HepG2 (cell line): ENCODE measurements at regions not wholly inside any gene's neighbourhood (a gene's known extent, or its start where the extent isn't known, plus 50 kb on each side); places are given as distances from the start of the nearest gene placed in this dataset.

Experiments
- ATAC-seq: fragments of 200-7000 bp; cut with Tn5 transposase; 3 replicates; pipeline ENCODE4 v1.9.1; 2020; ENCODE audit warnings: mild to moderate bottlenecking, moderate library complexity
- BruUV-seq: library from RNA; stranded (reverse); fragments of 400-500 nt; replicated peaks from 2 replicates; lab custom pipeline; 2021; lab: Mats Ljungman, UMichigan
- CTCF ChIA-PET: fragments of 300-600 bp; formaldehyde crosslinking; extraction: SDS; loops from one replicate; lab custom pipeline; 2021; ENCODE audit warnings: low total read pairs, inconsistent platforms, low intra/inter-chr PET ratio; lab: Yijun Ruan, JAX
- POLR2A ChIA-PET: fragments of 350-600 bp; sonication (Branson Sonifier 250); formaldehyde crosslinking; loops from one replicate; lab custom pipeline; 2020; ENCODE audit warnings: antibody characterized with exemption, inconsistent platforms; lab: Yijun Ruan, JAX
- DNase-seq: peaks from one replicate; pipeline ENCODE4 v3.0.0-alpha.2; 2015; ENCODE audit warnings: low spot score
- FAIRE-seq: peaks from 3 replicates; lab custom pipeline; 2011; peaks lifted over from hg19 to GRCh38; lab: Jason Lieb, UNC
- H2AFZ ChIP-seq: one replicate; pipeline ENCODE4 v1.6.1; 2011; ENCODE audit warnings: low read length, inconsistent platforms
- H3K27ac ChIP-seq: fragments of 300-600 bp; 3 replicates; pipeline ENCODE4 v1.8.0; 2011; ENCODE audit warnings: mixed run types, mild to moderate bottlenecking, mixed read lengths, low read length, inconsistent platforms; ENCODE audit not compliant: insufficient read depth; ENCODE audit errors: extremely low read length
- H3K27me3 ChIP-seq, 2 experiments: fragments of 200-600 bp in 1 of 2; 2 replicates in 1 of 2; 3 replicates in 1 of 2; pipeline versions ENCODE4 v1.6.0 to v1.8.0; 2011; ENCODE audit warnings: low read length in 2 of 2, mild to moderate bottlenecking in 2 of 2, moderate library complexity in 2 of 2, inconsistent platforms in 1 of 2; ENCODE audit not compliant: insufficient read depth in 2 of 2, control insufficient read depth in 1 of 2
- H3K36me3 ChIP-seq, 2 experiments: fragments of 200-600 bp in 1 of 2; replicated peaks in 1 of 2; 2 replicates in 1 of 2; 3 replicates in 1 of 2; pipeline versions ENCODE4 v1.5.1 to v1.8.0; 2011; ENCODE audit warnings: low read length in 2 of 2, inconsistent platforms in 1 of 2; ENCODE audit not compliant: insufficient read depth in 2 of 2, control insufficient read depth in 1 of 2
- H3K4me1 ChIP-seq: 2 replicates; pipeline ENCODE4 v1.5.1; 2012; ENCODE audit warnings: low read length, inconsistent platforms; ENCODE audit not compliant: insufficient read depth
- H3K4me2 ChIP-seq: 2 replicates; pipeline ENCODE4 v1.6.0; 2011; ENCODE audit warnings: low read depth, low read length, inconsistent platforms
- H3K4me3 ChIP-seq, 3 experiments: fragments of 200-600 bp in 1 of 3; sonication (generic), shearing (Covaris generic) in 1 of 3; replicated peaks in 1 of 3; 2 replicates each; pipeline ENCODE4 v1.5.1; 2011 to 2016; ENCODE audit warnings: low read length in 3 of 3, inconsistent platforms in 2 of 3, low read depth in 2 of 3, mild to moderate bottlenecking in 2 of 3, control low read depth in 1 of 3, mixed read lengths in 1 of 3; ENCODE audit not compliant: insufficient read depth in 1 of 3
- H3K79me2 ChIP-seq: one replicate; pipeline ENCODE4 v1.6.1; 2011; ENCODE audit warnings: low read length, inconsistent platforms; ENCODE audit not compliant: insufficient read depth
- H3K9ac ChIP-seq: 2 replicates; pipeline ENCODE4 v1.6.0; 2011; ENCODE audit warnings: mild to moderate bottlenecking, low read depth, low read length, inconsistent platforms; ENCODE audit not compliant: insufficient read depth
- H3K9me3 ChIP-seq: 2 replicates; pipeline ENCODE4 v1.5.1; 2012; ENCODE audit warnings: mild to moderate bottlenecking, low read length
- H4K20me1 ChIP-seq: 2 replicates; pipeline ENCODE4 v1.6.0; 2011; ENCODE audit warnings: inconsistent platforms, mild to moderate bottlenecking, low read length, moderate library complexity; ENCODE audit not compliant: insufficient read depth
- CSRNP1 ChIP-seq: sonication (generic); formaldehyde crosslinking; IDR thresholded peaks from 2 replicates; pipeline ENCODE4 v1.8.1; 2023; ENCODE audit warnings: mild to moderate bottlenecking, missing genetic modification reagents
- ELK4 ChIP-seq: sonication (generic); formaldehyde crosslinking; IDR thresholded peaks from 2 replicates; pipeline ENCODE4 v1.9.0; 2021; ENCODE audit warnings: missing genetic modification reagents, borderline replicate concordance
- IKZF5 ChIP-seq: IDR thresholded peaks from 2 replicates; pipeline ENCODE4 v1.6.1; 2018; ENCODE audit warnings: missing genetic modification reagents, mild to moderate bottlenecking, missing compliant biosample characterization
- NFATC3 ChIP-seq: sonication (generic); formaldehyde crosslinking; IDR thresholded peaks from 2 replicates; pipeline ENCODE4 v1.5.1; 2020; ENCODE audit warnings: mild to moderate bottlenecking, missing genetic modification reagents
- SRF ChIP-seq: IDR thresholded peaks from 2 replicates; pipeline ENCODE4 v1.6.1; 2011; ENCODE audit warnings: mild to moderate bottlenecking, low read depth, low read length, moderate library complexity
- SRSF4 ChIP-seq: fragments of 200-400 bp; formaldehyde crosslinking; IDR thresholded peaks from one replicate; pipeline ENCODE4 v1.6.1; 2018; ENCODE audit warnings: mild to moderate bottlenecking, low read depth, low read length, moderate library complexity; ENCODE audit not compliant: poor library complexity, severe bottlenecking
- ZBTB3 ChIP-seq: sonication (generic); formaldehyde crosslinking; IDR thresholded peaks from 2 replicates; pipeline ENCODE4 v1.4.0; 2020; ENCODE audit warnings: low read depth, mild to moderate bottlenecking, moderate library complexity, missing genetic modification reagents, borderline replicate concordance
- ZFP82 ChIP-seq: sonication (generic); formaldehyde crosslinking; IDR thresholded peaks from 2 replicates; pipeline ENCODE4 v1.5.1; 2020; ENCODE audit warnings: mild to moderate bottlenecking, missing genetic modification reagents, borderline replicate concordance
- ZNF18 ChIP-seq: sonication (generic); formaldehyde crosslinking; IDR thresholded peaks from 2 replicates; pipeline ENCODE4 v1.8.0; 2022; ENCODE audit warnings: mild to moderate bottlenecking, missing genetic modification reagents; ENCODE audit not compliant: insufficient replicate concordance
- ZNF451 ChIP-seq: sonication (generic); formaldehyde crosslinking; IDR thresholded peaks from 2 replicates; pipeline ENCODE4 v1.5.0; 2020; ENCODE audit warnings: mild to moderate bottlenecking, missing genetic modification reagents
- ZSCAN31 ChIP-seq: sonication (generic); formaldehyde crosslinking; IDR thresholded peaks from 2 replicates; pipeline ENCODE4 v1.5.0; 2020; ENCODE audit warnings: low read depth, mild to moderate bottlenecking, missing genetic modification reagents
- WGBS: methylation state at CpG from one replicate; pipeline ENCODE4 v1.1.6; 2017; ENCODE audit warnings: low lambda C conversion rate; 5-methylcytosine and 5-hydroxymethylcytosine counted together
- in situ Hi-C: cut with HindIII; loops from 2 replicates; pipeline ENCODE4 v1.10.0; 2017; ENCODE audit warnings: low pct_unique_long_range_greater_than_20kb; ENCODE audit not compliant: extremely low pct_ligation_motif_present
- intact Hi-C: fragments of 100-400 bp; cut with micrococcal nuclease; formaldehyde crosslinking; loops from one replicate; pipeline ENCODE4 v1.10.0; 2022; ENCODE audit not compliant: unreplicated experiment

GRCh38 chr18:42471885-42472284 is 516.9 kb downstream of the PIK3C3 start:
- no peak for ATAC-seq
- POLR2A ChIA-PET: no interaction called here
- in situ Hi-C loops: no loop called here
- H4K20me1 ChIP-seq: no peaks in the 10 kb centered on the region
- no peak for FAIRE-seq
- no peaks in the 10 kb centered on the region for H3K9me3 ChIP-seq
- TF ChIP-seq SRF (peak; percentile 51; the same call in 1 of the 2 replicates), SRSF4 (no peak)
- no peaks in the 10 kb centered on the region for H3K79me2 ChIP-seq
- WGBS: 16% methylated on average over 1 of the region's 1 CpG
- H3K27me3 ChIP-seq: no peaks in the 10 kb centered on the region
- no peak overlapping the region for H3K4me3 ChIP-seq
- BruUV-seq: no TSS peak
- H2AFZ ChIP-seq: no peak overlapping the region
- no peak overlapping the region for H3K27ac ChIP-seq
- intact Hi-C loops: no loop called here
- H3K4me2 ChIP-seq: no peak overlapping the region
- no peaks in the 10 kb centered on the region for H3K4me1 ChIP-seq
- DNase-seq: no peak
- no peak overlapping the region for H3K9ac ChIP-seq
- H3K36me3 ChIP-seq: no peaks in the 10 kb centered on the region
- CTCF ChIA-PET: no interaction called here

- FAIRE-seq: no peak
- in situ Hi-C loops: no loop called here
- no peak overlapping the region for H3K4me3 ChIP-seq
- no peaks in the 10 kb centered on the region for H3K4me1 ChIP-seq
- 61% methylated on average over 6 of the region's 6 CpGs for WGBS
- CTCF ChIA-PET: no interaction called here
- H3K9ac ChIP-seq: no peak overlapping the region
- 0 out of 2 replicates have a peak, but pooled peaks cover 4% of the 10 kb centered on the region for H3K9me3 ChIP-seq
- no peaks in the 10 kb centered on the region for H3K79me2 ChIP-seq
- H4K20me1 ChIP-seq: no peaks in the 10 kb centered on the region
- no peak overlapping the region for H3K4me2 ChIP-seq
- ATAC-seq: no peak
- H3K27me3 ChIP-seq: no peaks in the 10 kb centered on the region
- no peaks in the 10 kb centered on the region for H3K36me3 ChIP-seq
- POLR2A ChIA-PET: no interaction called here
- no peak overlapping the region for H2AFZ ChIP-seq
- no peak for DNase-seq
- no TSS peak for BruUV-seq
- no peak overlapping the region for H3K27ac ChIP-seq
- intact Hi-C loops: no loop called here
- TF ChIP-seq ELK4 (no peak), ZFP82 (CRISPR knock-in tag) (no peak), CSRNP1 (CRISPR knock-in tag) (no peak), NFATC3 (CRISPR knock-in tag) (no peak), ZNF18 (no peak), ZNF451 (CRISPR knock-in tag) (no peak), IKZF5 (CRISPR knock-in tag) (no peak), ZSCAN31 (CRISPR knock-in tag) (no peak), ZBTB3 (CRISPR knock-in tag) (no peak)
Observed at GRCh38 chr18:42473611-42474010, 518.6 kb downstream of the PIK3C3 start.
